Suprapubic skin (tissue), 4 donors: ENCODE measurements at regions not wholly inside any gene's neighbourhood (a gene's known extent, or its start where the extent isn't known, plus 50 kb on each side); places are given as distances from the start of the nearest gene placed in this dataset.

Source experiments
- DNase-seq, 2 donors: peaks; one replicate each; pipeline ENCODE4 v3.0.0-alpha.2; 2019; ENCODE audit warnings: low spot score in 2 of 2
- H3K27ac ChIP-seq: fragments of 200-600 bp; sonication (generic); one replicate; pipeline ENCODE4 v1.5.1; 2019
- H3K27me3 ChIP-seq: fragments of 200-600 bp; sonication (generic); one replicate; pipeline ENCODE4 v1.5.1; 2019
- H3K36me3 ChIP-seq: fragments of 200-600 bp; sonication (generic); one replicate; pipeline ENCODE4 v1.5.1; 2019
- H3K4me1 ChIP-seq: fragments of 200-600 bp; sonication (generic); one replicate; pipeline ENCODE4 v1.5.1; 2019
- H3K4me3 ChIP-seq: fragments of 200-600 bp; sonication (generic); one replicate; pipeline ENCODE4 v1.5.1; 2019; ENCODE audit warnings: mild to moderate bottlenecking
- H3K9me3 ChIP-seq: fragments of 200-600 bp; sonication (generic); one replicate; pipeline ENCODE4 v1.5.1; 2019
- CTCF ChIP-seq, 2 donors: fragments of 200-600 bp in 1 of 2; fragments of 450-650 bp in 1 of 2; sonication (generic) in 1 of 2; IDR thresholded peaks; one replicate each; pipeline ENCODE4 v1.5.1; 2016 to 2019; ENCODE audit warnings: antibody characterized with exemption in 2 of 2, mild to moderate bottlenecking in 1 of 2, moderate library complexity in 1 of 2
- EP300 ChIP-seq: sonication (generic); formaldehyde crosslinking; IDR thresholded peaks from one replicate; pipeline ENCODE4 v1.6.1; 2017; ENCODE audit warnings: antibody characterized with exemption
- POLR2A ChIP-seq, 2 donors: fragments of 450-650 bp; IDR thresholded peaks; one replicate each; pipeline ENCODE4 v1.6.1; 2017; ENCODE audit warnings: antibody characterized with exemption in 2 of 2, mild to moderate bottlenecking in 2 of 2, moderate library complexity in 2 of 2
- POLR2AphosphoS5 ChIP-seq, 3 donors: sonication (generic); formaldehyde crosslinking; IDR thresholded peaks; one replicate each; pipeline ENCODE4 v1.6.1; 2017; ENCODE audit warnings: antibody characterized with exemption in 3 of 3
- WGBS: methylation state at CpG from one replicate; pipeline ENCODE4 v1.1.5; 2018; 5-methylcytosine and 5-hydroxymethylcytosine counted together

DNA sequence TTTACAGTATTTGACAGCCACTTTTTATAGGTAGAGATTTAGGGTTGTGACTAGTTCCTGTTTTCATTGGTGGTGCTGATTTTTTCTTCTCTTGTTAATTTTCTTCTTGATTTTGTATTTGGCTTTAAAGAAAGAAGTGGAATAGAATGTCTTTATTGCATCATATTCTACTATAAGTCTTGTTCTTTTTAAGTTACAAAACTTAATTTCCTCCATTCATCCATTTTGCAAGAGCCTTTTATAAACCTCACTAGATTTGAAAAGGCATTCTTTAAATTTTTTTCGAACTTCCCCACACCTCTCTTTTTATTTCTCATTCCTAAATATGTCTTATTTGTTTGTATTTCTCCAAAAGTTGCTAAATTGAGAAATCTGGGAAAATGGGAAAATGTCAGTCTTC is 1368.6 kb upstream of the ADGRL4 start:
- no peaks in the 10 kb centered on the region for H3K4me1 ChIP-seq

DNA sequence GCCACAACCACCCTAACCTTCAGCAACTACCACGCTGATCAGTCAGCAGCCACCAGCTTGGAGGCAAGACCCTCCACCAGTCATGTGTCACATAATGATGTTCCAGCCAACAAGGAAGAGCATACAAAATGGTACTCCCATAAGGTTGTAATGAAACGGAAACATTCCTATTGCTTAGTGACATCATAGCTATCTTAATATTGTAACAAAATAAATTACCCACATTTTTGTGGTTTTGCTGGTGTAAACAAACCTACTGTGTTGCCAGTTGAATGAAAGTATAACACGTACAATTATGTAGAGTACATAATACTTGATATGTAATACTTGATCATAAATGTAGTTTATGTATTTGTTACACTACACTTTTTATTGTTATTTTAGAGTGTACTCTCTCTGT is 1363.2 kb upstream of the ADGRL4 start:
- no peaks in the 10 kb centered on the region for H3K36me3 ChIP-seq
- no peak overlapping the region for H3K4me3 ChIP-seq
- H3K27me3 ChIP-seq, result no peaks in the 10 kb centered on the region
- 78% methylated on average over 3 of the region's 3 CpGs for WGBS
- DNase-seq, result no peak
- TF ChIP-seq POLR2A (IDR thresholded peaks at IDR 0.05) (no peak), CTCF (IDR thresholded peaks at IDR 0.05) (no peak), POLR2AphosphoS5 (IDR thresholded peaks at IDR 0.05) (no peak), EP300 (no peak)
- no peaks in the 10 kb centered on the region for H3K9me3 ChIP-seq
- H3K4me1 ChIP-seq, result no peaks in the 10 kb centered on the region
- H3K27ac ChIP-seq, result no peak overlapping the region

More for the DNA sequence above, 1368.6 kb upstream of the ADGRL4 start:
- no peaks in the 10 kb centered on the region for H3K27me3 ChIP-seq
- H3K36me3 ChIP-seq, result no peaks in the 10 kb centered on the region
- TF ChIP-seq POLR2A (IDR thresholded peaks at IDR 0.05) (no peak), EP300 (no peak), CTCF (IDR thresholded peaks at IDR 0.05) (no peak), POLR2AphosphoS5 (IDR thresholded peaks at IDR 0.05) (no peak)
- H3K4me3 ChIP-seq, result no peak overlapping the region
- DNase-seq, result no peak
- no peaks in the 10 kb centered on the region for H3K9me3 ChIP-seq
- H3K27ac ChIP-seq, result no peak overlapping the region
- 80% methylated on average over 1 of the region's 1 CpG for WGBS

DNA sequence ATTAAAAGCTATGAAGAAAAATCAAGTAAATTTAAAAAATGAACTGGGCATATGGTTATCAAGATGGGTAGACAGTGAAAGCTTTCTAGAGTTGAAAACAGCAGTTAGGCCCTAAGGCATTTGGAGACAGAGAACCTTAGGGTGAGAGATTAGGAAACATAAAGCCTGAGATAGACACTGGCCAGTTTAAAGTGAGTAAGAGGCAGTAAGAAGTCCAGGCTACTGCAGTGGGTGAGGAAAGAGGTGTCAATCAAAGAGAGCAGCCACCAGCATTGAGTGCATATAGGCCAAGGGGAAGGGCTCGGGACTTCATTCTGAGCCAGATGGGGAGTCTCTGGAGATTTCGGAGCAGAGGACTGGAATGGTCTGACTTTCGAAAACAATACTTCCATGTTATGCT is 1360.5 kb upstream of the ADGRL4 start:
- WGBS, result 79% methylated on average over 3 of the region's 3 CpGs
- Histone ChIP-seq H3K27ac (no peak overlapping the region), H3K4me1 (no peaks in the 10 kb centered on the region), H3K27me3 (no peaks in the 10 kb centered on the region), H3K36me3 (no peaks in the 10 kb centered on the region), H3K4me3 (no peak overlapping the region), H3K9me3 (no peaks in the 10 kb centered on the region)
- TF ChIP-seq POLR2AphosphoS5 (IDR thresholded peaks at IDR 0.05), result no peak
- no peak for TF ChIP-seq CTCF (IDR thresholded peaks at IDR 0.05)
- TF ChIP-seq POLR2A (IDR thresholded peaks at IDR 0.05), result no peak
- no peak for TF ChIP-seq EP300
- DNase-seq, result no peak

GRCh38 chr1:80365359-80366021 is 1359.0 kb upstream of the ADGRL4 start:
- H3K36me3 ChIP-seq, result no peaks in the 10 kb centered on the region
- TF ChIP-seq CTCF (IDR thresholded peaks at IDR 0.05) (no peak), EP300 (no peak), POLR2A (IDR thresholded peaks at IDR 0.05) (no peak), POLR2AphosphoS5 (IDR thresholded peaks at IDR 0.05) (no peak)
- no peaks in the 10 kb centered on the region for H3K4me1 ChIP-seq
- no peaks in the 10 kb centered on the region for H3K9me3 ChIP-seq
- no peak for DNase-seq
- H3K27me3 ChIP-seq, result no peaks in the 10 kb centered on the region
- no peak overlapping the region for H3K27ac ChIP-seq
- H3K4me3 ChIP-seq, result no peak overlapping the region
- WGBS, result 51% methylated on average over 5 of the region's 5 CpGs

DNA sequence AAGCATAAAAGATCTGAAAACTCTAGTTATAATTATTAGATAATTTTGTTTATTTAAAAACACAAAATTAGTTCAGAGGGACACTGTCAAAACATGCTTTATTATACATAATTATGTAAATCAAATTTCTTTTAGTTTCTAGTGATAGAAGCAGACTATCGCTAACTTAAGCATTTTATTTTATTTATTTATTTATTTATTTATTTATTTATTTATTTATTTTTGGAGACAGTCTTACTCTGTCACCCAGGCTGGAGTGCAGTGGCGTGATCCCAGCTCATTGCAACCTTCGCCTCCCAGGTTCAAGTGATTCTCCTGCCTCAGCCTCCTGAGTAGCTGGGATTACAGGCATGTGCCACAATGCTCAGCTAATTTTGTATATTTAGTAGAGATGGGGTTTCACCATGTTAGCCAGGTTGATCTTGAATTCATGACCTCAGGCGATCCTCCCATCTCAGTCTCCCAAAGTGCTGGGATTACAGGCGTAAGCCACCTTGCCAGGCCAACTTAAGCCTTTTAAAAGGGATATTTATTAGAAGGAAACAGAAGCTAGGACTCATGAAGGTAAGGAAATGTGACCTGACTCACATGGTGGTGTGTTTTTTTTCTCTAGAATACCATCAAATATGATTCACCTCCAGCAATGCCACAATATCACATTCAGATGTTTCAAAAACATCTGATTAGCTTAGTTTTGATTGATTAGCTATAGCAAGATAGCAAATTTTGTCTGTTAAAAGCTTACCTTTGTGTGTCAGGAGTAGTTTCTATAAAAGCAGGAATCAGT is 1357.4 kb upstream of the ADGRL4 start:
- no peak overlapping the region for H3K4me3 ChIP-seq
- 93% methylated on average over 5 of the region's 5 CpGs for WGBS
- H3K36me3 ChIP-seq, result no peaks in the 10 kb centered on the region

More for the DNA sequence above, 1357.4 kb upstream of the ADGRL4 start:
- H3K9me3 ChIP-seq, result no peaks in the 10 kb centered on the region
- H3K4me1 ChIP-seq, result no peaks in the 10 kb centered on the region
- no peaks in the 10 kb centered on the region for H3K27me3 ChIP-seq
- DNase-seq, result no peak
- no peak overlapping the region for H3K27ac ChIP-seq
- TF ChIP-seq EP300 (no peak), POLR2AphosphoS5 (IDR thresholded peaks at IDR 0.05) (no peak), CTCF (IDR thresholded peaks at IDR 0.05) (no peak), POLR2A (IDR thresholded peaks at IDR 0.05) (no peak)
